BE2C (cell line): ENCODE measurements at regions not wholly inside any gene's neighbourhood (a gene's known extent, or its start where the extent isn't known, plus 50 kb on each side); places are given as distances from the start of the nearest gene placed in this dataset.

Experiments used
- DNase-seq: peaks from one replicate; pipeline ENCODE4 v3.0.0-alpha.2; 2020
- H3K27me3 ChIP-seq: fragments of 250-450 bp; sonication (Bioruptor Pico); 2 replicates; pipeline ENCODE4 v1.5.1; 2020; ENCODE audit warnings: mild to moderate bottlenecking
- H3K36me3 ChIP-seq: fragments of 250-450 bp; sonication (Bioruptor Pico); 2 replicates; pipeline ENCODE4 v1.5.1; 2020; ENCODE audit warnings: mild to moderate bottlenecking
- H3K4me1 ChIP-seq: fragments of 250-450 bp; sonication (Bioruptor Pico); 2 replicates; pipeline ENCODE4 v1.5.1; 2020
- H3K4me3 ChIP-seq: 2 replicates; pipeline ENCODE4 v1.5.1; 2011; ENCODE audit warnings: low read depth, low read length
- H3K9me3 ChIP-seq: fragments of 250-450 bp; sonication (Bioruptor Pico); 2 replicates; pipeline ENCODE4 v1.5.1; 2020
- CTCF ChIP-seq: IDR thresholded peaks from 2 replicates; pipeline ENCODE4 v1.5.1; 2012; ENCODE audit warnings: mild to moderate bottlenecking, low read depth, low read length

DNA sequence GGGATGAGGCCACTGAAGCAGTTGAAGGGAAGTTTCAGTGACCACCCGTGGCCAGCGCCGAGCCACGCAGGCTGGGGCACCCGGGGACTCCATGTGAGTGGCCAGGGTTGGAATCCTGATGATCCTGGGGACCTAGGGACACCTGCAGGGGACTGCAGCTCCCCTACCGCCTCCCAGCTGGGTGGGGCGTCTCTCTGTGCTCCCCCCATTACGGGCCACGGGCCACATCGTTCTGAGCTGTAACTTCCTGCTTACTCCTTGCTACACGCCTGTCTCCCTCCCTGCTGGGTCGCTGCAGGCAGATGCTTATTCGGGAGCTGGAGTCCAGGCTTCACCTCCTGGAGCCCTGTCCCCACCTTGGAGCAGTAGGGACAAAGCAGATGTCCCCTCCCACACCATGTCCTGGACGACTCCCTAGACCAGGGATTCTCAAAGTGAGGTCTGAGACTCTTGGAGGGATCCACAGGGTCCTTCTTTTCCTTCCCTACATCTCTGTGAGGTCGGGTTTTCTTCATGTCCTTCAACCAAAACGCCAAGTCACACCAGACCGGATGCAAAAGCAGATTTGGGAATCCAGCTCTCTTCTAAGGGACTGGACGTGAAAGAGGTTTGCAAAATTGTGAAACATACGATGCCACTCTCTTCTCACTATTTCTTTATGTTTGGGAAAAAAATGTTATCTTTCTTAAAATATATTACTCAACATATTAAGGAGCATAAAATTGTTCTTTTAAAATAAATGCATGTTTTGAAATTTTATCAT is 85.9 kb upstream of the NCOR2 start:
- Histone ChIP-seq H3K4me3 (no peak overlapping the region), H3K9me3 (no peaks in the 10 kb centered on the region), H3K4me1 (peaks cover 14% of the 10 kb centered on the region), H3K27me3 (no peaks in the 10 kb centered on the region), H3K36me3 (no peaks in the 10 kb centered on the region)
- TF ChIP-seq CTCF = no peak
- DNase-seq = no peak

- TF ChIP-seq CTCF = no peak
- no peaks in the 10 kb centered on the region for H3K9me3 ChIP-seq
- no peak for DNase-seq
- H3K36me3 ChIP-seq = no peaks in the 10 kb centered on the region
- no peaks in the 10 kb centered on the region for H3K27me3 ChIP-seq
- H3K4me1 ChIP-seq = peaks cover 14% of the 10 kb centered on the region
- H3K4me3 ChIP-seq = no peak overlapping the region
These were observed 85.2 kb upstream of the NCOR2 start for GRCh38 chr12:124652661-124653060.

GRCh38 chr12:124651516-124652273 is 84.3 kb upstream of the NCOR2 start:
- peaks cover 13% of the 10 kb centered on the region for H3K4me1 ChIP-seq
- DNase-seq = no peak
- no peak for TF ChIP-seq CTCF

DNA sequence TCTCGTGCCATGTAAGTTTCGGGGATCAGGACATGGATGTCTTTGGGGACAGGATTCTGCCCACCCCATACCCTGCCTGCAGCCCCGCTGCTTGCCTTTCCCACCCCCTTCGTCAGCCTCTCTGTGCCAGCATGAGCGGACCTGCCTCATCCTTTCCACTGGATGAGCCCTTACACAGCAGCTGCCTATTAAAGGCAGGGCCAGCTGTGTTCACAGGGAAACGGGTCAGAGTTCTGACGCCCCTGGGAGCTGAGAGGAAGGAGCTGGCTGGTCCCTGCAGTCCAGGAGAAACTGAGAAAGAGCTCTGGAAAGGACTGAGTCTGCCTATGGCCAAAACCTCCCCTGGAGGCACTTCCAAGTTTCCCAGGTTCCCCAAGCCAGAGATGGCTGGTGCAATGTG is 83.5 kb upstream of the NCOR2 start:
- Histone ChIP-seq H3K27me3 (no peaks in the 10 kb centered on the region), H3K4me3 (no peak overlapping the region), H3K9me3 (no peaks in the 10 kb centered on the region), H3K4me1 (peaks cover 8% of the 10 kb centered on the region), H3K36me3 (no peaks in the 10 kb centered on the region)
- TF ChIP-seq CTCF = no peak
- DNase-seq = no peak

More at GRCh38 chr12:124651516-124652273, 84.3 kb upstream of the NCOR2 start:
- Histone ChIP-seq H3K9me3 (no peaks in the 10 kb centered on the region), H3K36me3 (no peaks in the 10 kb centered on the region), H3K27me3 (no peaks in the 10 kb centered on the region), H3K4me3 (no peak overlapping the region)

GRCh38 chr12:124648710-124649384 is 81.4 kb upstream of the NCOR2 start:
- H3K9me3 ChIP-seq = no peaks in the 10 kb centered on the region
- no peaks in the 10 kb centered on the region for H3K27me3 ChIP-seq
- H3K4me1 ChIP-seq = no peaks in the 10 kb centered on the region
- TF ChIP-seq CTCF = no peak
- H3K4me3 ChIP-seq = no peak overlapping the region
- H3K36me3 ChIP-seq = no peaks in the 10 kb centered on the region
- no peak for DNase-seq
